ENCODE measurements at regions not wholly inside any gene's neighbourhood (a gene's known extent, or its start where the extent isn't known, plus 50 kb on each side); places are given as distances from the start of the nearest gene placed in this dataset.
"Not testable (repeated sequence)": the region's sequence is repeated elsewhere in the genome, so short reads cannot be mapped to it uniquely, and the experiment has no call there.

- CTCF ChIA-PET: interaction anchor here (0.5 kb wide), 1 partner anchor 100 kb away, joined by 3 read pairs; no protein-coding TSS in a partner anchor
- no peaks in the 10 kb centered on the region for H3K27me3 Mint-ChIP-seq
These were observed 154.3 kb upstream of the FGF10 start for GRCh38 chr5:44543511-44543910.

GRCh38 chr5:44542470-44542869 is 153.2 kb upstream of the FGF10 start:
- no peak overlapping the region for H3K27ac Mint-ChIP-seq
- no peaks in the 10 kb centered on the region for H3K9me3 Mint-ChIP-seq
- H3K4me3 Mint-ChIP-seq: no peak overlapping the region
- H3K36me3 Mint-ChIP-seq: no peaks in the 10 kb centered on the region
- CTCF ChIA-PET: no interaction called here
- H3K27me3 Mint-ChIP-seq: no peaks in the 10 kb centered on the region
- no peak for DNase-seq
- H3K4me1 Mint-ChIP-seq: no peaks in the 10 kb centered on the region

More at GRCh38 chr5:44543511-44543910, 154.3 kb upstream of the FGF10 start:
- DNase-seq: no peak
- Mint-ChIP-seq H3K36me3 (no peaks in the 10 kb centered on the region), H3K4me3 (no peak overlapping the region), H3K27ac (no peak overlapping the region), H3K9me3 (no peaks in the 10 kb centered on the region), H3K4me1 (no peaks in the 10 kb centered on the region)

GRCh38 chr5:44539602-44539919 is 150.3 kb upstream of the FGF10 start:
- no peaks in the 10 kb centered on the region for H3K36me3 Mint-ChIP-seq
- no peak overlapping the region for H3K4me3 Mint-ChIP-seq
- H3K27me3 Mint-ChIP-seq: no peaks in the 10 kb centered on the region
- H3K9me3 Mint-ChIP-seq: no peaks in the 10 kb centered on the region
- CTCF ChIA-PET: no interaction called here
- H3K4me1 Mint-ChIP-seq: no peaks in the 10 kb centered on the region
- no peak overlapping the region for H3K27ac Mint-ChIP-seq
- DNase-seq: no peak

GRCh38 chr5:44538797-44539601 is 149.8 kb upstream of the FGF10 start:
- no peak for DNase-seq
- H3K4me3 Mint-ChIP-seq: no peak overlapping the region
- no peaks in the 10 kb centered on the region for H3K4me1 Mint-ChIP-seq
- CTCF ChIA-PET: no interaction called here
- no peaks in the 10 kb centered on the region for H3K27me3 Mint-ChIP-seq
- no peaks in the 10 kb centered on the region for H3K9me3 Mint-ChIP-seq
- H3K27ac Mint-ChIP-seq: no peak overlapping the region
- no peaks in the 10 kb centered on the region for H3K36me3 Mint-ChIP-seq

- H3K4me3 Mint-ChIP-seq: no peak overlapping the region
- H3K27me3 Mint-ChIP-seq: no peaks in the 10 kb centered on the region
- no peak overlapping the region for H3K27ac Mint-ChIP-seq
- H3K4me1 Mint-ChIP-seq: no peaks in the 10 kb centered on the region
- DNase-seq: no peak
- H3K36me3 Mint-ChIP-seq: no peaks in the 10 kb centered on the region
- no peaks in the 10 kb centered on the region for H3K9me3 Mint-ChIP-seq
- CTCF ChIA-PET: no interaction called here
These were observed 147.5 kb upstream of the FGF10 start for GRCh38 chr5:44536650-44537260.

- Mint-ChIP-seq H3K4me1 (no peaks in the 10 kb centered on the region), H3K27me3 (no peaks in the 10 kb centered on the region), H3K36me3 (no peaks in the 10 kb centered on the region), H3K9me3 (peaks cover 3% of the 10 kb centered on the region), H3K4me3 (no peak overlapping the region), H3K27ac (no peak overlapping the region)
- CTCF ChIA-PET: no interaction called here
- no peak for DNase-seq
These were observed 146.4 kb upstream of the FGF10 start for GRCh38 chr5:44535621-44536020.

DNA sequence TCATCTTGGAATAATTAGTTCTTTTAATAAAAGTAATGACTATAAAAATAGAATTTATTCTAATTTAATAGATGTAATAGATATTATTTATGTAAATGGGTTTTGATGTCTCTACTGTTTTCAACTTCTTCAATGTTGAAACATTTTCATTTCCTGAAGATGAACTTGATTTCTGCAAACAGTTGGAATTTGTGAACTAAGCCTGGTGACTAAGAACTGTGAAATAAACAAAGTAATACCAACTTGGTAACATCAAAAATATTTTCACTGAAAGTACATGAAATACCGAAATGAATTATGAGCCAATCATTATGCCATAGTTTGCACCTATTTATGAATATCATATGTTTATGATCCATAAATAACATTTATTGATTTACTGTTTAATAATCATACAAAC is 143.8 kb upstream of the FGF10 start:
- H3K9me3 Mint-ChIP-seq: peaks cover 8% of the 10 kb centered on the region
- H3K27me3 Mint-ChIP-seq: no peaks in the 10 kb centered on the region
- H3K36me3 Mint-ChIP-seq: no peaks in the 10 kb centered on the region
- CTCF ChIA-PET: no interaction called here
- no peak overlapping the region for H3K4me3 Mint-ChIP-seq
- DNase-seq: no peak
- no peaks in the 10 kb centered on the region for H3K4me1 Mint-ChIP-seq
- no peak overlapping the region for H3K27ac Mint-ChIP-seq

- H3K4me3 Mint-ChIP-seq, DNase-seq, H3K4me1 Mint-ChIP-seq, H3K27me3 Mint-ChIP-seq, H3K9me3 Mint-ChIP-seq, CTCF ChIA-PET, H3K27ac Mint-ChIP-seq, H3K36me3 Mint-ChIP-seq: not testable (repeated sequence)
These were observed 142.5 kb upstream of the FGF10 start for GRCh38 chr5:44531756-44532155.

DNA sequence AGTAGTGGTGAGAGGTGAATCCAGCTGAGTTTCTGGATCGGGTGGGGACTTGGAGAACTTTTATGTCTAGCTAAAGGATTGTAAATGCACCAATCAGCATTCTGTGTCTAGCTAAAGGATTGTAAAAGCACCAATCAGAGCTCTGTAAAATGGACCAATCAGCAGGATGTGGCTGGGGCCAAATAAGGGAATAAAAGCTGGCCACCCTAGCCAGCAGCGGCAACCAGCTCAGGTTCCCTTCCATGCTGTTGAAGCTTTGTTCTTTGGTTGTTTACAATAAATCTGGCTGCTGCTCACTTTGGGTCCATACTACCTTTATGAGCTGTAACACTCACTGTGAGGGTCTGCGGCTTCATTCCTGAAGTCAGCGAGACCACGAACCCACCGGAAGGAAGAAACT is 141.6 kb upstream of the FGF10 start:
- H3K27ac Mint-ChIP-seq, H3K9me3 Mint-ChIP-seq, H3K27me3 Mint-ChIP-seq, H3K36me3 Mint-ChIP-seq, H3K4me3 Mint-ChIP-seq, CTCF ChIA-PET, H3K4me1 Mint-ChIP-seq, DNase-seq: not testable (repeated sequence)

GRCh38 chr5:44511596-44511995 is 122.4 kb upstream of the FGF10 start:
- Mint-ChIP-seq H3K36me3 (no peaks in the 10 kb centered on the region), H3K9me3 (no peaks in the 10 kb centered on the region), H3K4me1 (no peaks in the 10 kb centered on the region), H3K27ac (no peak overlapping the region), H3K4me3 (no peak overlapping the region), H3K27me3 (no peaks in the 10 kb centered on the region)
- CTCF ChIA-PET: no interaction called here
- no peak for DNase-seq

- Mint-ChIP-seq H3K36me3 (no peaks in the 10 kb centered on the region), H3K4me3 (no peak overlapping the region), H3K4me1 (no peaks in the 10 kb centered on the region), H3K9me3 (no peaks in the 10 kb centered on the region), H3K27ac (no peak overlapping the region), H3K27me3 (no peaks in the 10 kb centered on the region)
- no peak for DNase-seq
- CTCF ChIA-PET: no interaction called here
These were observed 117.3 kb upstream of the FGF10 start for GRCh38 chr5:44506561-44506960.

DNA sequence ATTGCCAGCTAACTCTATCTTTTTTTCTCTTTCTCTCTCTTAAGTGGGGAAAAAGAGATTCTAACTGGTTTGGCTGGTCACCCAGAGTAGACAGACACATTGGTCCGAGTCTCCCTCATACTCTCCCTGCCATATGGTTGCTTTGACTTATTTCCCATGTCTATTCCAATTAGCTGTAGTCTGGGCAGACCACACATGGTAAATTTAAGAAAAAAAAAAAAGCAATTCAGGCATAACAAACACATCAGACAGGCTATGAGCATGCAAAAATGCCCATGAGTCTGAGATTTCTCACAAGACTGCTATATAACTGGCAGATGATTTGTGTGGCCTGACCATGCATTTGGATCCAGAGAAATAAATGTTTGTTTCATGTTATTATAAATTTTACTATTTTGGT is 110.2 kb upstream of the FGF10 start:
- Mint-ChIP-seq H3K36me3 (no peaks in the 10 kb centered on the region), H3K9me3 (no peaks in the 10 kb centered on the region), H3K4me1 (no peaks in the 10 kb centered on the region), H3K4me3 (no peak overlapping the region), H3K27me3 (no peaks in the 10 kb centered on the region), H3K27ac (no peak overlapping the region)
- CTCF ChIA-PET: no interaction called here
- no peak for DNase-seq

DNA sequence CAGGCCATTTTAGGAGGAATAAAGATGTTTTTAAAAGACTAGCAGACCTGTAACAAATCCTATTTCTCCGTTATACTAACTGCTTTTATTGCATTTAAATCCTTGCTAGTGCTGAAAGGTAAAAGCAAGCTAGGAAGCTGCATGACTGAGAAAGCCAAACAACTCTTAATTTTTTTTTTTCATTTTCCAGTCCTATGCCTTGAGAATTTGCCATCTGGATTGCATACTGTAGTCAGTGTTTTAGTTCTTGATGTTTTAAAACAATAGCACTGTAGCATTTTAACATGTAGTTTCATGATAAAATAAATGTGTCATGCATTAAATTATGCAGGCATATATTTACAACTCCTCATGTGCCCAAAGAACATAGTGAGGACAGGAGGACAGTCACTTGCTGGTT is 108.4 kb upstream of the FGF10 start:
- Mint-ChIP-seq H3K4me1 (no peaks in the 10 kb centered on the region), H3K27me3 (no peaks in the 10 kb centered on the region), H3K27ac (no peak overlapping the region), H3K36me3 (no peaks in the 10 kb centered on the region), H3K4me3 (no peak overlapping the region), H3K9me3 (no peaks in the 10 kb centered on the region)
- CTCF ChIA-PET: no interaction called here
- no peak for DNase-seq

GRCh38 chr5:44495280-44495679 is 106.1 kb upstream of the FGF10 start:
- CTCF ChIA-PET: no interaction called here
- no peaks in the 10 kb centered on the region for H3K9me3 Mint-ChIP-seq
- H3K36me3 Mint-ChIP-seq: no peaks in the 10 kb centered on the region
- H3K4me1 Mint-ChIP-seq: no peaks in the 10 kb centered on the region
- H3K27ac Mint-ChIP-seq: no peak overlapping the region
- no peak overlapping the region for H3K4me3 Mint-ChIP-seq
- DNase-seq: no peak
- no peaks in the 10 kb centered on the region for H3K27me3 Mint-ChIP-seq

- no peaks in the 10 kb centered on the region for H3K9me3 Mint-ChIP-seq
- no peaks in the 10 kb centered on the region for H3K36me3 Mint-ChIP-seq
- no peaks in the 10 kb centered on the region for H3K27me3 Mint-ChIP-seq
- no peak overlapping the region for H3K4me3 Mint-ChIP-seq
- no peak for DNase-seq
- no peak overlapping the region for H3K27ac Mint-ChIP-seq
- CTCF ChIA-PET: no interaction called here
- no peaks in the 10 kb centered on the region for H3K4me1 Mint-ChIP-seq
These were observed 100.5 kb upstream of the FGF10 start for GRCh38 chr5:44489759-44490158.
